Endothelial cell of umbilical vein (primary cell): ENCODE measurements at regions not wholly inside any gene's neighbourhood (a gene's known extent, or its start where the extent isn't known, plus 50 kb on each side); places are given as distances from the start of the nearest gene placed in this dataset.

Experiments used
- EZH2 ChIP-seq: IDR thresholded peaks from 2 replicates; pipeline ENCODE4 v1.6.1; 2012; ENCODE audit warnings: borderline replicate concordance, low read depth, mild to moderate bottlenecking, moderate library complexity, low read length, inconsistent platforms; ENCODE audit not compliant: severe bottlenecking
- FOS ChIP-seq: IDR thresholded peaks from 2 replicates; pipeline ENCODE4 v1.6.1; 2011; ENCODE audit warnings: mild to moderate bottlenecking, low read length, moderate library complexity, borderline replicate concordance; ENCODE audit not compliant: insufficient read depth
- POLR2A ChIP-seq: IDR thresholded peaks from 2 replicates; pipeline ENCODE4 v1.6.1; 2012; ENCODE audit warnings: low read depth, mild to moderate bottlenecking, control low read depth, low read length
- TF ChIP-seq, protein P1 (sequence below), 2 donors: IDR thresholded peaks; 1 replicate in 1 of 2; 2 replicates in 1 of 2; pipeline ENCODE4 v1.5.1; 2011; ENCODE audit warnings: low read length in 2 of 2, mild to moderate bottlenecking in 2 of 2, moderate library complexity in 2 of 2, control low read depth in 1 of 2, inconsistent platforms in 1 of 2, low read depth in 1 of 2; ENCODE audit not compliant: insufficient read depth in 1 of 2; ENCODE audit errors: extremely low read depth in 1 of 2

DNA sequence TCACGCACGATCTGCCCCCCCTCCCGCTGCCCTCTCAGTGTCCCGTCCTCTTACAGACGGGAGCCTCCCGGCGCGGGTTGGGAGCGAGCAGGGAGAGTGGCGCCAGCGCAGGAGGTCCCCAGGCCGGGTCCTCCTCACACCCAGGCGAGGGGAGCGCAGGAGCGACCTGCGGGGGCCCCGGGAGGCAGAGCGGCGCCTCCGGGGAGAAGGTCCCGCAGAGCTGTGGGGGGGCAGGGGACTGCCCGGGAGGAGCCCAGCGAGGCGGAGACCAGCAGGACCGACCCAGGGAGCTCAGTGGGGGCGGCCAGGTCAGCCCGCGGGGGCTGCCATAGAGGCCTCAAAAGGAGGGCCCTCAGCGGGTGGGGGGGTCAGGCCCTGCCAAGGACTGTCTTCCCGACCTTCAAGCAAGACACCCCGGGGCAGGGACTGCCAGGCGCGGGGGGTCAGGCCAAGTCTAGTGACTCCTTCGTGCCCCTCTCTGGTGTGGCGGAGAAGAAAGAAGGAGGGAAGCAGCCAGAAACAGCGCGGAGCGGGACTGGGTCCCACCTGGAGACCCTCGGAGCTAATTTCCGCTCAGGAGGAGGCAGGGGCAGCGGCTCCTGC, 123.3 kb upstream of the ERCC6L2 start:
- TF ChIP-seq POLR2A (no peak), EZH2 (no peak), FOS (no peak)
- TF ChIP-seq, protein P1, sequence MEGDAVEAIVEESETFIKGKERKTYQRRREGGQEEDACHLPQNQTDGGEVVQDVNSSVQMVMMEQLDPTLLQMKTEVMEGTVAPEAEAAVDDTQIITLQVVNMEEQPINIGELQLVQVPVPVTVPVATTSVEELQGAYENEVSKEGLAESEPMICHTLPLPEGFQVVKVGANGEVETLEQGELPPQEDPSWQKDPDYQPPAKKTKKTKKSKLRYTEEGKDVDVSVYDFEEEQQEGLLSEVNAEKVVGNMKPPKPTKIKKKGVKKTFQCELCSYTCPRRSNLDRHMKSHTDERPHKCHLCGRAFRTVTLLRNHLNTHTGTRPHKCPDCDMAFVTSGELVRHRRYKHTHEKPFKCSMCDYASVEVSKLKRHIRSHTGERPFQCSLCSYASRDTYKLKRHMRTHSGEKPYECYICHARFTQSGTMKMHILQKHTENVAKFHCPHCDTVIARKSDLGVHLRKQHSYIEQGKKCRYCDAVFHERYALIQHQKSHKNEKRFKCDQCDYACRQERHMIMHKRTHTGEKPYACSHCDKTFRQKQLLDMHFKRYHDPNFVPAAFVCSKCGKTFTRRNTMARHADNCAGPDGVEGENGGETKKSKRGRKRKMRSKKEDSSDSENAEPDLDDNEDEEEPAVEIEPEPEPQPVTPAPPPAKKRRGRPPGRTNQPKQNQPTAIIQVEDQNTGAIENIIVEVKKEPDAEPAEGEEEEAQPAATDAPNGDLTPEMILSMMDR (IDR thresholded peaks at IDR 0.05; ENCODE audit: extremely low read depth in 1 of 2, insufficient read depth in 1 of 2, low read depth in 1 of 2, low read length in 2 of 2) = no peak
